GM23338 (cell line): ENCODE measurements at regions not wholly inside any gene's neighbourhood (a gene's known extent, or its start where the extent isn't known, plus 50 kb on each side); places are given as distances from the start of the nearest gene placed in this dataset.

Source experiments
- ATAC-seq: fragments of 200-7000 bp; cut with Tn5 transposase; 3 replicates; pipeline ENCODE4 v1.9.1; 2020
- DNase-seq: peaks from one replicate; pipeline ENCODE4 v3.0.0-alpha.2; 2015; ENCODE audit warnings: low spot score
- H2AFZ ChIP-seq: fragments of 200-600 bp; sonication (generic); 2 replicates; pipeline ENCODE4 v1.8.0; 2016; ENCODE audit warnings: antibody characterized with exemption, mild to moderate bottlenecking, moderate library complexity
- H3F3A ChIP-seq: fragments of 200-600 bp; sonication (generic); replicated peaks from 2 replicates; pipeline ENCODE4 v1.8.0; 2017; ENCODE audit warnings: antibody characterized with exemption, mixed run types, low read depth
- H3K27ac ChIP-seq: fragments of 200-600 bp; sonication (generic); 2 replicates; pipeline ENCODE4 v1.6.1; 2016; ENCODE audit warnings: low read depth
- H3K27me3 ChIP-seq: fragments of 200-600 bp; sonication (generic); 2 replicates; pipeline ENCODE4 v1.8.0; 2016; ENCODE audit warnings: mild to moderate bottlenecking, mixed run types, moderate library complexity; ENCODE audit not compliant: insufficient read depth
- H3K36me3 ChIP-seq: fragments of 200-600 bp; sonication (generic); 2 replicates; pipeline ENCODE4 v1.8.0; 2016; ENCODE audit warnings: mild to moderate bottlenecking; ENCODE audit not compliant: insufficient read depth
- H3K4me1 ChIP-seq: fragments of 200-600 bp; sonication (generic); 2 replicates; pipeline ENCODE4 v1.8.0; 2016; ENCODE audit warnings: mild to moderate bottlenecking, moderate library complexity; ENCODE audit not compliant: insufficient read depth
- H3K4me2 ChIP-seq: fragments of 200-600 bp; sonication (generic); 2 replicates; pipeline ENCODE4 v1.7.1; 2017; ENCODE audit warnings: mixed run types
- H3K4me3 ChIP-seq: fragments of 200-600 bp; sonication (generic); 2 replicates; pipeline ENCODE4 v1.6.1; 2016; ENCODE audit warnings: mixed run types
- H3K79me2 ChIP-seq: fragments of 200-600 bp; sonication (generic); replicated peaks from 2 replicates; pipeline ENCODE4 v1.8.0; 2017; ENCODE audit warnings: mild to moderate bottlenecking; ENCODE audit not compliant: insufficient read depth
- H3K9me2 ChIP-seq: fragments of 200-600 bp; sonication (generic); 2 replicates; pipeline ENCODE4 v1.8.0; 2017; ENCODE audit not compliant: insufficient read depth
- H4K20me1 ChIP-seq: fragments of 200-600 bp; sonication (generic); replicated peaks from 2 replicates; pipeline ENCODE4 v1.8.0; 2017; ENCODE audit warnings: mild to moderate bottlenecking; ENCODE audit not compliant: insufficient read depth
- H3K27ac Mint-ChIP-seq: 2 replicates; pipeline ENCODE4 v1.8.0; 2020; ENCODE audit warnings: inconsistent platforms, mild to moderate bottlenecking, moderate library complexity, mixed read lengths
- H3K27me3 Mint-ChIP-seq: 3 replicates; pipeline ENCODE4 v1.8.0; 2022; ENCODE audit warnings: low read depth, mild to moderate bottlenecking, moderate library complexity, mixed read lengths, inconsistent platforms; ENCODE audit not compliant: insufficient read depth, poor library complexity
- H3K36me3 Mint-ChIP-seq: 3 replicates; pipeline ENCODE4 v1.8.0; 2021; ENCODE audit warnings: low read depth, mild to moderate bottlenecking, inconsistent platforms, moderate library complexity, mixed read lengths
- H3K4me1 Mint-ChIP-seq: 3 replicates; pipeline ENCODE4 v1.8.0; 2020; ENCODE audit warnings: mild to moderate bottlenecking, inconsistent platforms, mixed read lengths
- H3K4me3 Mint-ChIP-seq: 3 replicates; pipeline ENCODE4 v1.8.0; 2021; ENCODE audit warnings: moderate library complexity, mild to moderate bottlenecking, inconsistent platforms, mixed read lengths
- H3K9me3 Mint-ChIP-seq: 3 replicates; pipeline ENCODE4 v1.8.0; 2020; ENCODE audit warnings: moderate library complexity, mild to moderate bottlenecking, inconsistent platforms, mixed read lengths
- CREB1 ChIP-seq: fragments of 250-450 bp; sonication (Bioruptor Pico); IDR thresholded peaks from 2 replicates; pipeline ENCODE4 v1.5.0; 2020; ENCODE audit warnings: low read depth, mild to moderate bottlenecking, moderate library complexity
- EZH2 ChIP-seq: fragments of 200-600 bp; sonication (generic); IDR thresholded peaks from one replicate; pipeline ENCODE4 v1.8.0; 2017; ENCODE audit warnings: antibody characterized with exemption, mild to moderate bottlenecking, low read depth; ENCODE audit not compliant: unreplicated experiment
- EZH2phosphoT487 ChIP-seq: fragments of 200-600 bp; sonication (generic); IDR thresholded peaks from one replicate; pipeline ENCODE4 v1.8.1; 2018; ENCODE audit warnings: antibody characterized with exemption; ENCODE audit not compliant: unreplicated experiment
- NANOG ChIP-seq: IDR thresholded peaks from 2 replicates; pipeline ENCODE4 v1.6.1; 2016; ENCODE audit warnings: antibody characterized with exemption, borderline replicate concordance
- POLR2AphosphoS5 ChIP-seq: IDR thresholded peaks from 2 replicates; pipeline ENCODE4 v1.6.1; 2016; ENCODE audit warnings: antibody characterized with exemption, low read depth
- STAT1 ChIP-seq: IDR thresholded peaks from one replicate; pipeline ENCODE4 v1.6.1; 2016; ENCODE audit warnings: antibody characterized with exemption; ENCODE audit not compliant: unreplicated experiment
- ZNF114 ChIP-seq: fragments of 250-450 bp; sonication (Bioruptor Pico); IDR thresholded peaks from 2 replicates; pipeline ENCODE4 v1.5.0; 2020; ENCODE audit warnings: mild to moderate bottlenecking, moderate library complexity
- ZNF331 ChIP-seq: fragments of 250-450 bp; sonication (Bioruptor Pico); IDR thresholded peaks from 2 replicates; pipeline ENCODE4 v1.5.0; 2020; ENCODE audit warnings: low read depth, mild to moderate bottlenecking, moderate library complexity
- TF ChIP-seq, protein P1 (sequence below): fragments of 250-450 bp; sonication (Bioruptor Pico); IDR thresholded peaks from 2 replicates; pipeline ENCODE4 v1.5.0; 2020; ENCODE audit warnings: mild to moderate bottlenecking, moderate library complexity
- TF ChIP-seq, protein P2 (sequence below): IDR thresholded peaks from one replicate; pipeline ENCODE4 v1.6.1; 2018; ENCODE audit warnings: antibody characterized with exemption; ENCODE audit not compliant: unreplicated experiment
- TF ChIP-seq, protein P3 (sequence below), 2 experiments: fragments of 200-600 bp in 1 of 2; sonication (generic) in 1 of 2; conservative IDR thresholded peaks; 2 replicates each; pipeline versions ENCODE4 v1.5.1 to v1.6.1; 2016 to 2017; ENCODE audit warnings: antibody characterized with exemption in 2 of 2, low read depth in 2 of 2, mild to moderate bottlenecking in 2 of 2, moderate library complexity in 1 of 2
- TF ChIP-seq, protein P4 (sequence below): IDR thresholded peaks from 2 replicates; pipeline ENCODE4 v1.6.1; 2016; ENCODE audit warnings: antibody characterized with exemption

DNA sequence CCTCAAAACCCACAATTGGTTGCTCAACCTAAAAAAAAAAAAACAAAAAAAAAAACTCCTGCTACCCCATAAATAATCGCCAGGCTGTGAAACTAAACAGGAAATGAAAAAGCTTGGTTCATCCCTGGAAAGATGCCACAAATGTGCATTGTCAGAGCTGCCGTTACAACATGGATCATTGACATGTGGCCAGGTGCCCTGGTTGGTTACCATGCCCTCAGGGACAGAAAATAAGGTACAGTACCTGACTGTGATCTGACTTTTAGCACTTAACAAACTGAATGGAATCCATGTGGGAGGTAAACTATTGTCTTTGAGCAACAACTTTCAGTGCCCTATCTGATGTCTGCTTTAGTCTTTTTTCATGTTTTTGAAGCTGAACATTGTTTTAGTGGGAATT lies 118.0 kb upstream of the RPL34 start:
- Histone ChIP-seq H3K79me2 (no peaks in the 10 kb centered on the region), H3K27ac (no peak overlapping the region), H3K36me3 (0 out of 2 replicates have a peak, but pooled peaks cover 7% of the 10 kb centered on the region), H3K4me3 (no peak overlapping the region), H3F3A (no peaks in the 10 kb centered on the region), H3K9me2 (peaks cover 4% of the 10 kb centered on the region; the same call in 1 of the 2 replicates), H3K27me3 (no peaks in the 10 kb centered on the region), H3K4me2 (no peak overlapping the region), H2AFZ (no peak overlapping the region), H3K4me1 (no peaks in the 10 kb centered on the region), H4K20me1 (no peaks in the 10 kb centered on the region)
- TF ChIP-seq CREB1 (CRISPR knock-in tag) (no peak), ZNF114 (CRISPR knock-in tag) (no peak), ZNF331 (no peak), NANOG (no peak), POLR2AphosphoS5 (no peak), STAT1 (no peak), EZH2 (no peak), EZH2phosphoT487 (no peak)
- TF ChIP-seq, protein P1, sequence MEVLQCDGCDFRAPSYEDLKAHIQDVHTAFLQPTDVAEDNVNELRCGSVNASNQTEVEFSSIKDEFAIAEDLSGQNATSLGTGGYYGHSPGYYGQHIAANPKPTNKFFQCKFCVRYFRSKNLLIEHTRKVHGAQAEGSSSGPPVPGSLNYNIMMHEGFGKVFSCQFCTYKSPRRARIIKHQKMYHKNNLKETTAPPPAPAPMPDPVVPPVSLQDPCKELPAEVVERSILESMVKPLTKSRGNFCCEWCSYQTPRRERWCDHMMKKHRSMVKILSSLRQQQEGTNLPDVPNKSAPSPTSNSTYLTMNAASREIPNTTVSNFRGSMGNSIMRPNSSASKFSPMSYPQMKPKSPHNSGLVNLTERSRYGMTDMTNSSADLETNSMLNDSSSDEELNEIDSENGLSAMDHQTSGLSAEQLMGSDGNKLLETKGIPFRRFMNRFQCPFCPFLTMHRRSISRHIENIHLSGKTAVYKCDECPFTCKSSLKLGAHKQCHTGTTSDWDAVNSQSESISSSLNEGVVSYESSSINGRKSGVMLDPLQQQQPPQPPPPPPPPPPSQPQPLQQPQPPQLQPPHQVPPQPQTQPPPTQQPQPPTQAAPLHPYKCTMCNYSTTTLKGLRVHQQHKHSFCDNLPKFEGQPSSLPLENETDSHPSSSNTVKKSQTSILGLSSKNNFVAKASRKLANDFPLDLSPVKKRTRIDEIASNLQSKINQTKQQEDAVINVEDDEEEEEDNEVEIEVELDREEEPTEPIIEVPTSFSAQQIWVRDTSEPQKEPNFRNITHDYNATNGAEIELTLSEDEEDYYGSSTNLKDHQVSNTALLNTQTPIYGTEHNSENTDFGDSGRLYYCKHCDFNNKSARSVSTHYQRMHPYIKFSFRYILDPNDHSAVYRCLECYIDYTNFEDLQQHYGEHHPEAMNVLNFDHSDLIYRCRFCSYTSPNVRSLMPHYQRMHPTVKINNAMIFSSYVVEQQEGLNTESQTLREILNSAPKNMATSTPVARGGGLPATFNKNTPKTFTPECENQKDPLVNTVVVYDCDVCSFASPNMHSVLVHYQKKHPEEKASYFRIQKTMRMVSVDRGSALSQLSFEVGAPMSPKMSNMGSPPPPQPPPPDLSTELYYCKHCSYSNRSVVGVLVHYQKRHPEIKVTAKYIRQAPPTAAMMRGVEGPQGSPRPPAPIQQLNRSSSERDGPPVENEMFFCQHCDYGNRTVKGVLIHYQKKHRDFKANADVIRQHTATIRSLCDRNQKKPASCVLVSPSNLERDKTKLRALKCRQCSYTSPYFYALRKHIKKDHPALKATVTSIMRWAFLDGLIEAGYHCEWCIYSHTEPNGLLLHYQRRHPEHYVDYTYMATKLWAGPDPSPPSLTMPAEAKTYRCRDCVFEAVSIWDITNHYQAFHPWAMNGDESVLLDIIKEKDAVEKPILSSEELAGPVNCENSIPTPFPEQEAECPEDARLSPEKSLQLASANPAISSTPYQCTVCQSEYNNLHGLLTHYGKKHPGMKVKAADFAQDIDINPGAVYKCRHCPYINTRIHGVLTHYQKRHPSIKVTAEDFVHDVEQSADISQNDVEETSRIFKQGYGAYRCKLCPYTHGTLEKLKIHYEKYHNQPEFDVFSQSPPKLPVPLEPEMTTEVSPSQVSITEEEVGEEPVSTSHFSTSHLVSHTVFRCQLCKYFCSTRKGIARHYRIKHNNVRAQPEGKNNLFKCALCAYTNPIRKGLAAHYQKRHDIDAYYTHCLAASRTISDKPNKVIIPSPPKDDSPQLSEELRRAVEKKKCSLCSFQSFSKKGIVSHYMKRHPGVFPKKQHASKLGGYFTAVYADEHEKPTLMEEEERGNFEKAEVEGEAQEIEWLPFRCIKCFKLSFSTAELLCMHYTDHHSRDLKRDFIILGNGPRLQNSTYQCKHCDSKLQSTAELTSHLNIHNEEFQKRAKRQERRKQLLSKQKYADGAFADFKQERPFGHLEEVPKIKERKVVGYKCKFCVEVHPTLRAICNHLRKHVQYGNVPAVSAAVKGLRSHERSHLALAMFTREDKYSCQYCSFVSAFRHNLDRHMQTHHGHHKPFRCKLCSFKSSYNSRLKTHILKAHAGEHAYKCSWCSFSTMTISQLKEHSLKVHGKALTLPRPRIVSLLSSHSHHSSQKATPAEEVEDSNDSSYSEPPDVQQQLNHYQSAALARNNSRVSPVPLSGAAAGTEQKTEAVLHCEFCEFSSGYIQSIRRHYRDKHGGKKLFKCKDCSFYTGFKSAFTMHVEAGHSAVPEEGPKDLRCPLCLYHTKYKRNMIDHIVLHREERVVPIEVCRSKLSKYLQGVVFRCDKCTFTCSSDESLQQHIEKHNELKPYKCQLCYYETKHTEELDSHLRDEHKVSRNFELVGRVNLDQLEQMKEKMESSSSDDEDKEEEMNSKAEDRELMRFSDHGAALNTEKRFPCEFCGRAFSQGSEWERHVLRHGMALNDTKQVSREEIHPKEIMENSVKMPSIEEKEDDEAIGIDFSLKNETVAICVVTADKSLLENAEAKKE, result no peak
- TF ChIP-seq, protein P2, sequence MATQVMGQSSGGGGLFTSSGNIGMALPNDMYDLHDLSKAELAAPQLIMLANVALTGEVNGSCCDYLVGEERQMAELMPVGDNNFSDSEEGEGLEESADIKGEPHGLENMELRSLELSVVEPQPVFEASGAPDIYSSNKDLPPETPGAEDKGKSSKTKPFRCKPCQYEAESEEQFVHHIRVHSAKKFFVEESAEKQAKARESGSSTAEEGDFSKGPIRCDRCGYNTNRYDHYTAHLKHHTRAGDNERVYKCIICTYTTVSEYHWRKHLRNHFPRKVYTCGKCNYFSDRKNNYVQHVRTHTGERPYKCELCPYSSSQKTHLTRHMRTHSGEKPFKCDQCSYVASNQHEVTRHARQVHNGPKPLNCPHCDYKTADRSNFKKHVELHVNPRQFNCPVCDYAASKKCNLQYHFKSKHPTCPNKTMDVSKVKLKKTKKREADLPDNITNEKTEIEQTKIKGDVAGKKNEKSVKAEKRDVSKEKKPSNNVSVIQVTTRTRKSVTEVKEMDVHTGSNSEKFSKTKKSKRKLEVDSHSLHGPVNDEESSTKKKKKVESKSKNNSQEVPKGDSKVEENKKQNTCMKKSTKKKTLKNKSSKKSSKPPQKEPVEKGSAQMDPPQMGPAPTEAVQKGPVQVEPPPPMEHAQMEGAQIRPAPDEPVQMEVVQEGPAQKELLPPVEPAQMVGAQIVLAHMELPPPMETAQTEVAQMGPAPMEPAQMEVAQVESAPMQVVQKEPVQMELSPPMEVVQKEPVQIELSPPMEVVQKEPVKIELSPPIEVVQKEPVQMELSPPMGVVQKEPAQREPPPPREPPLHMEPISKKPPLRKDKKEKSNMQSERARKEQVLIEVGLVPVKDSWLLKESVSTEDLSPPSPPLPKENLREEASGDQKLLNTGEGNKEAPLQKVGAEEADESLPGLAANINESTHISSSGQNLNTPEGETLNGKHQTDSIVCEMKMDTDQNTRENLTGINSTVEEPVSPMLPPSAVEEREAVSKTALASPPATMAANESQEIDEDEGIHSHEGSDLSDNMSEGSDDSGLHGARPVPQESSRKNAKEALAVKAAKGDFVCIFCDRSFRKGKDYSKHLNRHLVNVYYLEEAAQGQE, result no peak
- TF ChIP-seq, protein P3, sequence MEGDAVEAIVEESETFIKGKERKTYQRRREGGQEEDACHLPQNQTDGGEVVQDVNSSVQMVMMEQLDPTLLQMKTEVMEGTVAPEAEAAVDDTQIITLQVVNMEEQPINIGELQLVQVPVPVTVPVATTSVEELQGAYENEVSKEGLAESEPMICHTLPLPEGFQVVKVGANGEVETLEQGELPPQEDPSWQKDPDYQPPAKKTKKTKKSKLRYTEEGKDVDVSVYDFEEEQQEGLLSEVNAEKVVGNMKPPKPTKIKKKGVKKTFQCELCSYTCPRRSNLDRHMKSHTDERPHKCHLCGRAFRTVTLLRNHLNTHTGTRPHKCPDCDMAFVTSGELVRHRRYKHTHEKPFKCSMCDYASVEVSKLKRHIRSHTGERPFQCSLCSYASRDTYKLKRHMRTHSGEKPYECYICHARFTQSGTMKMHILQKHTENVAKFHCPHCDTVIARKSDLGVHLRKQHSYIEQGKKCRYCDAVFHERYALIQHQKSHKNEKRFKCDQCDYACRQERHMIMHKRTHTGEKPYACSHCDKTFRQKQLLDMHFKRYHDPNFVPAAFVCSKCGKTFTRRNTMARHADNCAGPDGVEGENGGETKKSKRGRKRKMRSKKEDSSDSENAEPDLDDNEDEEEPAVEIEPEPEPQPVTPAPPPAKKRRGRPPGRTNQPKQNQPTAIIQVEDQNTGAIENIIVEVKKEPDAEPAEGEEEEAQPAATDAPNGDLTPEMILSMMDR (conservative IDR thresholded peaks at IDR 0.05; ENCODE audit: low read depth in 2 of 2), result no peak
- TF ChIP-seq, protein P4, sequence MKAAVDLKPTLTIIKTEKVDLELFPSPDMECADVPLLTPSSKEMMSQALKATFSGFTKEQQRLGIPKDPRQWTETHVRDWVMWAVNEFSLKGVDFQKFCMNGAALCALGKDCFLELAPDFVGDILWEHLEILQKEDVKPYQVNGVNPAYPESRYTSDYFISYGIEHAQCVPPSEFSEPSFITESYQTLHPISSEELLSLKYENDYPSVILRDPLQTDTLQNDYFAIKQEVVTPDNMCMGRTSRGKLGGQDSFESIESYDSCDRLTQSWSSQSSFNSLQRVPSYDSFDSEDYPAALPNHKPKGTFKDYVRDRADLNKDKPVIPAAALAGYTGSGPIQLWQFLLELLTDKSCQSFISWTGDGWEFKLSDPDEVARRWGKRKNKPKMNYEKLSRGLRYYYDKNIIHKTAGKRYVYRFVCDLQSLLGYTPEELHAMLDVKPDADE, result no peak
- no peak overlapping the region for H3K27ac Mint-ChIP-seq
- DNase-seq (no peak), ATAC-seq (no peak)
- H3K9me3 Mint-ChIP-seq, result peaks cover 62% of the 10 kb centered on the region
- no peaks in the 10 kb centered on the region for H3K4me1 Mint-ChIP-seq
- peaks cover 5% of the 10 kb centered on the region for H3K27me3 Mint-ChIP-seq
- no peak overlapping the region for H3K4me3 Mint-ChIP-seq
- H3K36me3 Mint-ChIP-seq, result peaks cover 23% of the 10 kb centered on the region
